Activated naive CD8-positive, alpha-beta T cell treated with anti-CD3 and anti-CD28 coated beads for 36 hours (primary cell): ENCODE measurements at regions not wholly inside any gene's neighbourhood (a gene's known extent, or its start where the extent isn't known, plus 50 kb on each side); places are given as distances from the start of the nearest gene placed in this dataset.
"Not testable (repeated sequence)": the region's sequence is repeated elsewhere in the genome, so short reads cannot be mapped to it uniquely, and the experiment has no call there.

Experiments used
- DNase-seq: peaks from one replicate; pipeline ENCODE4 v3.0.0; 2021
- H3K27ac Mint-ChIP-seq: one replicate; pipeline ENCODE4 v1.8.0; 2022; ENCODE audit warnings: mild to moderate bottlenecking, moderate library complexity, mixed read lengths
- H3K27me3 Mint-ChIP-seq: one replicate; pipeline ENCODE4 v1.8.0; 2022; ENCODE audit warnings: mild to moderate bottlenecking, mixed read lengths
- H3K36me3 Mint-ChIP-seq: one replicate; pipeline ENCODE4 v1.8.0; 2021; ENCODE audit warnings: mild to moderate bottlenecking, mixed read lengths
- H3K4me1 Mint-ChIP-seq: one replicate; pipeline ENCODE4 v1.8.0; 2021; ENCODE audit warnings: mixed read lengths
- H3K4me3 Mint-ChIP-seq: one replicate; pipeline ENCODE4 v1.8.0; 2022; ENCODE audit warnings: mild to moderate bottlenecking, moderate library complexity, mixed read lengths
- H3K9me3 Mint-ChIP-seq: one replicate; pipeline ENCODE4 v1.8.0; 2022; ENCODE audit warnings: mixed read lengths

DNA sequence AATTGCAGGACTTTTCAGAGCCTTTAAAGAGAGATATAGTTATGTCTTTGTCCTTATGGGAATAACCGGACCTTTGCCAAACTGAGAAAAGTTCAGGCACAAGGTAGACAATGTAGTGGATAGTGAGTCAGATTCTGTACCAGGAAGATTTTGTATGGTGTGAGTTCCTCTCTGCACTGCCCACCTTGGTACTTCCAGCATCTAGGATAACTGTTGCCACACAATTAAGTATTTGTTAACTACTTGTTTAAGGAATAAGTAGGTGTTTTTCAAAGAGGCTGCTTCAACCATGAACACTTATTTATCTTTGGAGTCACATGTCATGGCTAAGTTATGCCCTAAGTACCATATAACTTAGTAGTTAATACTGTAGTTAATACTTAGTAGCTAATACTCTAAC is 131.8 kb upstream of the DOK5 start:
- H3K9me3 Mint-ChIP-seq = peaks cover 6% of the 10 kb centered on the region
- H3K4me3 Mint-ChIP-seq = no peak overlapping the region
- H3K36me3 Mint-ChIP-seq = no peaks in the 10 kb centered on the region
- peaks cover 14% of the 10 kb centered on the region for H3K4me1 Mint-ChIP-seq
- no peak overlapping the region for H3K27ac Mint-ChIP-seq
- peaks cover 31% of the 10 kb centered on the region for H3K27me3 Mint-ChIP-seq
- DNase-seq = no peak

DNA sequence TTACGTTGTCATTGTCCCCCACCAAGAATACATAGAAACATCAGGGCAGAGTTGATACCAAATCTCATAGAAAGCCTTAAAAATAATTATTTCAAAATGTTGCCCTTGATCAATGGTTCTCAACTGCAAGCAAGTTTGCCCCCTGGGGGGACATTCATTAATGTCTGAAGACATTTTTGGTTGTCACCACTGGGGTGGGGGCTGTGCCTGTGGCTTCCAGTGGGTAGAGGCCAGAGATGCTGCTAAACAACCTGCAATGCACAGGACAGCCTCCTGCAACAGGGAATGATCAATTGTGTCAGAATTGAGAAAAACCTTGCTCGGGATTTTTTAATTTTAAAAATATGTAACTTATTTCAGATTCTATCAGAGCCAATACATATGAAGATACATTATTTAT is 130.6 kb upstream of the DOK5 start:
- H3K36me3 Mint-ChIP-seq = no peaks in the 10 kb centered on the region
- no peak overlapping the region for H3K27ac Mint-ChIP-seq
- H3K4me3 Mint-ChIP-seq = no peak overlapping the region
- H3K9me3 Mint-ChIP-seq = peaks cover 2% of the 10 kb centered on the region
- peaks cover 31% of the 10 kb centered on the region for H3K27me3 Mint-ChIP-seq
- H3K4me1 Mint-ChIP-seq = peaks cover 14% of the 10 kb centered on the region
- DNase-seq = no peak

DNA sequence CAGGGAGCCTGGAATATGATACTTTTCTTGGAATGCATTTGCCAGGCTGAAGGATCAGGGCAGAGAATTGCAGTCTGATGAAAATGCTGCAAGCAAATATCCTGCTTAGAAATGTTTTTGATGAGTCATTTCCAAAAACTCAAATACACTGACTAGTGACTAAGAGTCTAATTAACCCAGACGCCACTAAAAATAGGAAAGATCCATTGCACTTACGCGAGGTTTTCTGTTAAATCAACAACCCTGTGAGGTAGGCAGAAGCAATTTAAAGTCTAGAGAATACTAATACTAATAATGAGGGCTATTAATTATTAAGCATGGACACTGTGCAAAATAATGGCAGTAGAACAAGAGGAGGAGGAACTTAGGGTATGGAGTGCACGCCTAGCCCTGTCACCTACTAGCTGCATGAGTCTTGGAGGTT is 130.1 kb upstream of the DOK5 start:
- Mint-ChIP-seq H3K27me3 (peaks cover 31% of the 10 kb centered on the region), H3K9me3 (peaks cover 2% of the 10 kb centered on the region), H3K4me3 (no peak overlapping the region), H3K4me1 (peaks cover 16% of the 10 kb centered on the region), H3K36me3 (peaks cover under 1% of the 10 kb centered on the region), H3K27ac (no peak overlapping the region)
- DNase-seq = no peak

DNA sequence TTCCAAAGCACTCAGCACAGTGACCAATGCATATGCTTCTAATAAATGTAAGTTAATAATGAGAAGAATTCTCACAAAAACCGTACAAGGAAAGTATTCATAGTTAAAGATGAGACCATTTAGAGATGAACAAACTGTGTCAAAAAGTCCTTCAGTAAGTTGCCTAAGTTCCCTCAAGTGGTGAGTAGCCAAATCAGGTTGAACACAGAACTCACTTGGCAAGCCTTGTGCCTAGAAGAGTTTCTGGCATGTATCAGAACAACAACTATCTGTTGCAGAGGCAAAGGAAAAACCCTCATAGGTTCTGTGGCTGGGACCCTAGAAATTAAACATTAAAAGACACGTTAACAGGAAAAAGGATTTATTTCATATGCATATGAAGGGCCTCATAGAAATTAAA is 129.6 kb upstream of the DOK5 start:
- peaks cover 35% of the 10 kb centered on the region for H3K27me3 Mint-ChIP-seq
- no peak for DNase-seq
- peaks cover 18% of the 10 kb centered on the region for H3K4me1 Mint-ChIP-seq
- no peak overlapping the region for H3K27ac Mint-ChIP-seq
- H3K9me3 Mint-ChIP-seq = peaks cover 2% of the 10 kb centered on the region
- H3K36me3 Mint-ChIP-seq = peaks cover 4% of the 10 kb centered on the region
- no peak overlapping the region for H3K4me3 Mint-ChIP-seq

DNA sequence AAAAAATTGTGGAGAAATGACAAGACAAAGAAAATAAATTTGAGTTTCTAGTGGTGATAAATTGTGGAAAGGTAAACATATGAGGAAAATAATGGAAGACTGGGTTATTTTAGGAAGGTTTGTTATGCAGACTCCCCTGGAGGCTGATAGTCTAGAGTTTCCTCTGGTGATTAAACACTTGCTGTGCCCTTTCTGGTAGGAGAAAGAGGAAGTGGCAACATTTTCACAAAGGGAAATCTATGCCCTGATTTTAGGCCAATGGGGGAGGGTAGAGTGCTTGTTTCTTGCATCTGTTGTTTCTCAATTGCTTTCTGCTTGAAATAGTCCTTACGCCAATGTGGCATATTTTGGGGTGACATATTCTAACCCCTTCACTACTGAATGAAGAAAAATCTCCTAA is 129.1 kb upstream of the DOK5 start:
- peaks cover 4% of the 10 kb centered on the region for H3K36me3 Mint-ChIP-seq

DNA sequence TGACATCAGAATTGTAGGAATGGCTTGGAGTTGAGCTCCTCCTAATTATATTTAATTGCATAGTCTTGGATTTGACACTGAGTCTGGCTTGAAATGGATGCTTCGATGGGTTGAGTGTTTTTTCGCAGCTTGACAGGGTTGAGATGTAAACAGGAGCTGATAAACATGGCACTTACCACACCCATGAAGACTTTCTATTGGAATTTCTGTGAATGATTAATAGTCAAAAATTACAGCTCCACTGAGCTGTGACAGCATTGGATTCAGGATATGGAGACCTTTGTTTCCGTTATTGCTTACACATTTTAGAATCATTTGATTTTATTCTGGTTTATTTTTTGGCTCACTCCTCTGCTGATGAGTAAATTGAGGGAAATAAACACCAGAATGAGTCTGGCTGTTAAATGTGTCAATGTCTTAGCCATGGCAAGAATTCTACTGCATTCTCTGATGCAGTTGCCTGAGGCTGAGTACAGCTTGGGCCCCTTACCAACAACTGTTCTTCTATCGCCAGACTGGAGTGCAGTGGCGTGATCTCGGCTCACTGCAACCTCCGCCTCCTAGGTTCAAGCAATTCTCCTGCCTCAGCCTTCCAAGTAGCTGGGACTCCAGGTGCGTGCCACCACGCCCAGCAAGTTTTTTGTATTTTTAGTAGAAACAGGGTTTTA is 128.1 kb upstream of the DOK5 start:
- Mint-ChIP-seq H3K27me3 (peaks cover 34% of the 10 kb centered on the region), H3K27ac (no peak overlapping the region), H3K4me3 (no peak overlapping the region), H3K4me1 (peaks cover 27% of the 10 kb centered on the region), H3K9me3 (peaks cover 2% of the 10 kb centered on the region), H3K36me3 (peaks cover 4% of the 10 kb centered on the region)
- no peak for DNase-seq

More for the DNA sequence above, 129.1 kb upstream of the DOK5 start:
- Mint-ChIP-seq H3K4me1 (peaks cover 18% of the 10 kb centered on the region), H3K9me3 (peaks cover 2% of the 10 kb centered on the region), H3K27ac (no peak overlapping the region), H3K27me3 (peaks cover 35% of the 10 kb centered on the region), H3K4me3 (no peak overlapping the region)
- no peak for DNase-seq

DNA sequence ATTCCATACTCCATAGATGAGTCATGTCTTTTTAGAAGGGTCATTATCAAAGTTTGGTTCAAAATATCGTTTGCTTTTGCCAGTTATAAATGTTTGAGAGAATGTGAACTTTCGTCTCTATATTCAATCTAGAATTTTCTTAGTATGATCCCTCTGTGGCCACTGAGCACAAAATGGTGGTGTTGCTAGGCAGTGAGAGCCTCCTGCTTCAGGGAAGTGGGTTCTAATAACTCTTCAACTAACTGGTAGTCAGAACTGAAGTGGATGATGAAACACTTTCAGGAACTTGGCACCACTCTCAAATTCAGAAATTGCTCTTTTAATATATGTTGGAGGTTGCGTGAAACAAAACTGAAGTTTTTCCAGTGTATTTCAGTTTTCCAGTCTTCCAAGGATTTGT is 125.0 kb upstream of the DOK5 start:
- H3K27ac Mint-ChIP-seq = peak overlapping the region; percentile 84
- H3K9me3 Mint-ChIP-seq = peaks cover 2% of the 10 kb centered on the region
- H3K36me3 Mint-ChIP-seq = peaks cover 7% of the 10 kb centered on the region
- H3K27me3 Mint-ChIP-seq = peaks cover 30% of the 10 kb centered on the region
- no peak for DNase-seq
- no peak overlapping the region for H3K4me3 Mint-ChIP-seq
- H3K4me1 Mint-ChIP-seq = peaks cover 31% of the 10 kb centered on the region

DNA sequence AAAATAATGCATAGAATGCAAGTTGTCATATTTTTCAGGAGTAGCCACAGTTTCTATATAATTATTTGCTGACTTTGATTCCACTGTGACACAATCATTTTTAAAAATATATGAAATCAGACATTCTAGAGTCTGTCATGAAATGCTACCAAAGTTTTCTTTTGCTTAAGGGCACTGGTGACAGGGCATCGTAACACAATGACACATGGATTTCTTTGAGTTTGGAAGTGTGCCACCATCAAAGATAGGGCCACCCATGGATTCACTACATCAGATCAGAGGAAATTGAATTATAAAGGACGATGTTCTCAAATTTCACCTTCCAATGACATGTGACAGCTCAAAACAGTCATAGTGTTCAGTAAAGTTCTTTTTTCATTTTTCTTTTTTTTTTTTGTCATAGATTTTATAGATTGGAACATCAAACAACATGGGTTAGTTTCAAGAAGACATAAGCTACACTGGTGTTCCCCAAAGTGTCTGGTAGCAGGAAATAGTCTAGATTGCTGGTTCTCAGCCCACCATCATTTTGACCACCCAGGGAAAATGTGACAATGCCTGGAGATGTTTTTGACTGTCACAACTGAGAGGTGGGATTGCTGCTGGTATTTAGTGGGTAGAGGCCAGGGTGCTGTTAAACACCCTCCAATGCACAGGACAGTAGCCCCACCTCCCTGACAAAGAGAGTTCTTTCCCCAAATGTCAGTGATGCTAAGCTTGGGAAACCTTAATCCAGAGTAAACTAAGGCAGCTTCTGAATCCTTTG is 123.8 kb upstream of the DOK5 start:
- Mint-ChIP-seq H3K9me3 (no peaks in the 10 kb centered on the region), H3K4me1 (peaks cover 22% of the 10 kb centered on the region), H3K27me3 (peaks cover 34% of the 10 kb centered on the region), H3K36me3 (peaks cover 7% of the 10 kb centered on the region), H3K4me3 (no peak overlapping the region), H3K27ac (peak overlapping the region; percentile 57)
- peak; percentile 14 for DNase-seq

DNA sequence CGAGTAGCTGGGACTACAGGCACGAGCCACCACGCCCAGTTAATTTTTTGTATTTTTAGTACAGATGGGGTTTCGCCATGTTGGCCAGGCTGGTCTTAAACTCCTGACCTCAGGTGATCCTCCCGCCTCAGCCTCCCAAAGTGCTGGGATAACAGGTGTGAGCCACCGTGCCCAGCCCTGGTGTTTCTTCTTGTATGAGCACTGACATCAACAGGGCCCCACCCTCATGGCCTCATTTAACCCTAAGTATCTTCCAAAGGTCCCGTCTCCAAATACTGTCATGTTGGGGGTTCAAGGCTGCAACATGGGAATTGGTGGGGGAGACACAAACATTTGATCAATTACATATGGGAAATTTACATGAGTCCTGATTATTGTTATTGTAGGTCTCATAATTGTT is 122.9 kb upstream of the DOK5 start:
- Mint-ChIP-seq H3K27me3 (peaks cover 35% of the 10 kb centered on the region), H3K27ac (peak overlapping the region; percentile 34), H3K4me1 (peaks cover 22% of the 10 kb centered on the region)
- H3K9me3 Mint-ChIP-seq, H3K36me3 Mint-ChIP-seq, DNase-seq, H3K4me3 Mint-ChIP-seq: not testable (repeated sequence)

DNA sequence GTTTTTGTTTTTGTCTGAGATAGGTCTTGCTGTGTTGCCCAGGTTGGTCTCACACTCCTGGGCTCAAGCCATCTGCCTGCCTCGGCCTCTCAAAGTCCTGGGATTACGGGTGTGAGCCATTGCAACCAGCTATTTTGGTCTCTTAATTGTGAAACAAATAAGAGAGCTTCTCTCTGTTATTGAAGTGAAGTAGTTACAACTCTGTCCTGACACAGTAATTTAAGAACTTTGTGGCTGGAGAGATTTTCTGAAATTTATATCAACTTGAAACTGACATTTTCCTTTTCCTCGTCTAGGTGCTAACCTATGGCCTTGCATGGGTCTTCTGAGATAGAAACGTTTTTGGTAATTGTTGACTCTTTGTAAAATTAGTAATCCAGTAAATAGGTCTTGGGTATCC is 122.1 kb upstream of the DOK5 start:
- DNase-seq = no peak
- Mint-ChIP-seq H3K4me3 (no peak overlapping the region), H3K4me1 (peaks cover 22% of the 10 kb centered on the region), H3K27ac (peak overlapping the region; percentile 34), H3K27me3 (peaks cover 39% of the 10 kb centered on the region), H3K9me3 (no peaks in the 10 kb centered on the region), H3K36me3 (peaks cover 7% of the 10 kb centered on the region)

DNA sequence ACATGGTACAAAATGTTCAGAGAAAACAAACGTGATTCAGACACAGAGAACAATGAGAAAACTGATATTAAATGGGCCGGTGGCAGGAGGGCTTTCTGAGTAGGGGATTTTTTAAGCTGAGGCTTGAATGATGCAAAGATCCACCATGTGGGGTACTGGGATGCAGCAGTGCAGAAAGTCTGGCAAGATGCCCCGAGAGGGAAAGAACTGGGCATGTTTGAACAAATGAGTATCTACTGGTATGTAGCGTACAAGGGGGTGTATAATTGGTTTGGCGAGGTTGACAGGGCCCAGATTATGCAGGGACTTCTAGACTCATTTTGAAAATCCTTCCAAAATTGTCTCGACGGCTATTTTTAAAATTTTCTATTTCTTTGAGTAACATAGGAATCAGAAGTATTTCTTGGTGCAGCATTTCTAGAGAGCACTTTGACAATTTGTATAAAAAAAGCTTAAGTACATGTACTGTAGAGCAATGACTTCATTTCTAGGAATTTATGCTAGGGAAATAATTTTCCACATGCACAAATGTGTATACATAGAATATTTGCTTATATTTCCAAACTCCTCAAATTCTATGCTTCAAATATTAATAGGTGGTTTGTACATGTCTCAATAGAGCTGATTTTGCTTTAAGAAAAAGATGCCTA is 119.6 kb upstream of the DOK5 start:
- Mint-ChIP-seq H3K36me3 (peaks cover 4% of the 10 kb centered on the region), H3K4me1 (peaks cover 17% of the 10 kb centered on the region), H3K9me3 (peaks cover 1% of the 10 kb centered on the region), H3K27ac (no peak overlapping the region), H3K27me3 (peaks cover 34% of the 10 kb centered on the region), H3K4me3 (no peak overlapping the region)
- no peak for DNase-seq

DNA sequence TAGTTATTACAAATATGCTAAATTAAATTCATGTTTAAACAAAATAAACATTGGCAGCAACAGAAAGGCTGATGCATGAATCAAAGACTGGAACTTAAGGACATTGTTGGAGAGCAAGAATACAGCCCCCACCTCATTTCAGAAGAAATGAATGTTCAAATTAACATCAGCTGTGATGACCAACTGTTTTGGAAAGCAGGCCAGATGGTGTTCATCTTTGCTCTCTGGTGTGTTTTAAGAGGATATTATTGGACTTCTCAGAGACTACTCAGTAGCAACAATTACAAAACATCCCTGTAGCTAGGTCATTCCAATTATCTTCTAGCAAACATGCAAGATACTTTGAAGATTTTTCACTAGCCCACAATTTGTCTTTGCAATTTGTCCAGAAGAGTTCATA is 118.6 kb upstream of the DOK5 start:
- no peak overlapping the region for H3K27ac Mint-ChIP-seq
- no peak for DNase-seq
- H3K4me3 Mint-ChIP-seq = no peak overlapping the region
- peaks cover 34% of the 10 kb centered on the region for H3K27me3 Mint-ChIP-seq
- H3K36me3 Mint-ChIP-seq = peaks cover 4% of the 10 kb centered on the region
- H3K4me1 Mint-ChIP-seq = peaks cover 12% of the 10 kb centered on the region
- peaks cover 1% of the 10 kb centered on the region for H3K9me3 Mint-ChIP-seq

DNA sequence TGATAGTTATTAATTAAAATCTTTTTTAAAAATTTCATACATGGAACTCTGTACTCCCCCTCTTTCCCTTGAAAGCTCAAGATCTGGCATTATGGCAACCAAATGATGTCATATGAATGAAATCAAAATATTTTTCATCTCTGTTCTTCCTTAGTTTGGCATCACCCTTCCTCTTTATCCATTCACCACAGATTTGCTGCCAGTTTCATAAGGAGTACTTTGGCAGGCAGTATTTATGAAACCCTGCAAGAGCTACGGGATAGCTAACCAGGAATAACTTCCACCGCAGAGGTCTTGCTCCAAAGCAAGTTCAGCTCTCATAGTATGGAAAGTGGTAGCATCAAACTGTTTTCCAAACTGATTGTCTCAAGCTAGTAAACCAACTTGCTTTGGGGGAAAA is 113.9 kb upstream of the DOK5 start:
- DNase-seq = no peak
- Mint-ChIP-seq H3K27me3 (peaks cover 32% of the 10 kb centered on the region), H3K9me3 (peaks cover 1% of the 10 kb centered on the region), H3K4me1 (peaks cover 3% of the 10 kb centered on the region), H3K4me3 (no peak overlapping the region), H3K27ac (no peak overlapping the region), H3K36me3 (peaks cover 1% of the 10 kb centered on the region)

DNA sequence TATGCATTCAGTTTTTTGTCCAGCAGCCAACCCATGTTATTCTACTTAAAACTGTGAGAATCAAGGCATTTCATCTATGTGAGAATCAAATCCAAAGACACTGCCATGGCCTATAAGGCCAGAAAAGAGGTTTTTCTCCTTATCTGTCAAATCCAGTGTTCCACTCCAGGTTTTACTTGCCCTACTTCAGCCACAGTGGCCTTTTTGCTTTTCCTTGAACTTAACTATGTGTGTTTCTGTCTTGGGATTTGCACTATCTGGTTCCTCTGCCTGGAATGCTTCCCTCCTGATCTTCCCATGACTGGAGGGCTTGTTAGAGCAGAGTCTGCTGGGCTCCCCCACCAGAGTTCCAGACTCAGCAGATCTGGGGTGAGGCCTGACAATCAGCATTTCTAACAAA is 113.1 kb upstream of the DOK5 start:
- Mint-ChIP-seq H3K27ac (no peak overlapping the region), H3K9me3 (peaks cover 1% of the 10 kb centered on the region), H3K4me1 (peaks cover 3% of the 10 kb centered on the region), H3K4me3 (no peak overlapping the region), H3K36me3 (peaks cover 1% of the 10 kb centered on the region), H3K27me3 (peaks cover 32% of the 10 kb centered on the region)
- DNase-seq = no peak

DNA sequence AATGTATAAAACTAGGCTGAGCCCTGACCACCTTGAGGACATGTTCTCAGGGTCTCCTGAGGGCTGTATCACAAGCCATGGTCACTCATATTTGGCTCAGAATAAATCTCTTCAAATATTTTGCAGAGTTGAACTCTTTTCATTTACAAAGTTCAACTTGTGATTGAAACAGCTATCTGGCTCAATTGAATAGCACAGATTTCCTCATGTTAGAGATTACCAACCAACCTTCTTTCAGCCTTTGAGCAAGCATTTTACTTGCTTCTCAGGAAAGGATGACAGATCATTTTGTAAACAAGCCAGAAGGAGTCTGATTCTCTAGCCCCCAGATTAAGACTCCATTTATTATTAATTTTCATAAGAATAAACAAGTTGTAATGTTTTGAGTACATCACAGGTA is 111.0 kb upstream of the DOK5 start:
- Mint-ChIP-seq H3K27ac (no peak overlapping the region), H3K4me3 (no peak overlapping the region), H3K27me3 (peaks cover 23% of the 10 kb centered on the region), H3K36me3 (peaks cover under 1% of the 10 kb centered on the region), H3K4me1 (peaks cover 3% of the 10 kb centered on the region), H3K9me3 (peaks cover under 1% of the 10 kb centered on the region)
- DNase-seq = no peak
